ENCODE measurements at regions not wholly inside any gene's neighbourhood (a gene's known extent, or its start where the extent isn't known, plus 50 kb on each side); places are given as distances from the start of the nearest gene placed in this dataset.

DNA sequence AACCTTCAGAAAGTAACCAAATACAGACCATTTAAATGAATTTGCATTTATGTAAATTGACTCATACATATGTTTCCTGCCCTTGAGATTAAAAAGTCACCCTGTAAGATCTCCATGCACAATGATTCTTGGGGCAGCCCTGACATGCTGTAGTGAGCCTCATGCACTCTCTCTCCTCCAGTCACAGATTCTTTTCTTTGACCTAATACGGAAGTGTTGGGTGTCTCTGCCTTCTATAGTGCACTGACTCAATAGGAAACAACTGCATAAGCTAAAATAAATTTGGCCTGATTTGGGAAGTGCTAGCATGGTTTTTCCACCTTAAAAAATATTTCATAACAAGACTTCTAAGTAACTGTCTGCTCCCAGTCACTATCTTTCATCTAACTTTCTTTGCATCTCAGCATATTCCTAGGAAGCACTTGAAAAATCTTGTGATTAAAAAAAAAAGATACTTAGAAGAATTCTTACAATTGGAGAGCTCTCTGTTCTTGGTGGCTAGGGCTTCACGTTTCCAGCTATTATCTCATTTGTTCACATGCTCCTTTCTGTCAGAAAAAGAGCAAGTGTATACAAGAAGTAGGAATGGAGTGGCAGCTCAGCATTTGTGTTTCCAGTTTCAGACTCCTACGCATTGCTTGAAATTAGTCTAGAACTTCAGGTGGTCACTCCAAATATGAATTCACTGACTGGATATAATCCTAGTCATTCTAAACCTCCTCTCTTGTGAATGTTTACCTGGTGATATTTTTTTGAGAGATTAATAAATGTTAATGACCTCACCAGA, 207.9 kb upstream of the COL8A1 start:
- DNase-seq, result no peak

GRCh38 chr3:99429502-99429901, 208.9 kb upstream of the COL8A1 start:
- no peak for DNase-seq

GRCh38 chr3:99425930-99426329, 212.5 kb upstream of the COL8A1 start:
- DNase-seq, result no peak

DNA sequence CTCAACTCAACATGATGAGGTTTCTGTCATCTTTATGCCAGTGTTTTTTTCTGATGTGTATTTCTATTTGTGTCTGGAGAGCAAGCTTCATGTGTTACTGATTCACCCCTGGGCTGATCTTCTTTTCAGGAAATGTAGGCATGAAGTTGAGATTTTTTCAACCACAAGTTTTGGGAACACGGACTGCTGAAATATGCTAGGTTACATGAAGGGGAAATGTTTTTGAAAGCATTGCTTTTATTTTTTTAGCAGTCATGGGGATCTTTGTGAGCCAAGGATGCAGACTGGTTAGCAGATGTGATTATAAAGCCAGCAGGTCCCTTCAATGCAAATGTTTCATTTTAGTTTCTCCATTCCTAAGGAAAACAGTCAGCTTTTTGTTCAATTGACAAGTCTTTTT, 219.3 kb upstream of the COL8A1 start:
- DNase-seq, result no peak

DNA sequence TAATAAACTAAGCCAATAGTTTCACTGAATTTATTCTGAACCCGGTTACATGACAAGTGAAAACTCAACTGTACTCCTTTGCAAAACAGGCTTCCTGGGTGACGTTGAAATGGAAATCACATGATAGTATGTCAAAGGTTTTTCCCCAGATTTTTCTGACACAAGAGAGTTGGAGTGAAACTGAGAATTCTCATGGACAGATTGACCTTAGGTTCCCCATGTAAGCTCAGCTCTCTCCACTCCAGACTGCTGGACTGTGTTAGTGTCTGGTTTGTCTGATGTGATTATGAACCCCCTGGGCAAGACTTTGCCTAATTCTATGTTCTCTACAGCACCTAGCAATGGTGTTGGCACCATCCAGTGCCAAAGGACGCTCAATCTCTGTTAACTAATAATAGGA, 219.7 kb upstream of the COL8A1 start:
- no peak for DNase-seq

DNA sequence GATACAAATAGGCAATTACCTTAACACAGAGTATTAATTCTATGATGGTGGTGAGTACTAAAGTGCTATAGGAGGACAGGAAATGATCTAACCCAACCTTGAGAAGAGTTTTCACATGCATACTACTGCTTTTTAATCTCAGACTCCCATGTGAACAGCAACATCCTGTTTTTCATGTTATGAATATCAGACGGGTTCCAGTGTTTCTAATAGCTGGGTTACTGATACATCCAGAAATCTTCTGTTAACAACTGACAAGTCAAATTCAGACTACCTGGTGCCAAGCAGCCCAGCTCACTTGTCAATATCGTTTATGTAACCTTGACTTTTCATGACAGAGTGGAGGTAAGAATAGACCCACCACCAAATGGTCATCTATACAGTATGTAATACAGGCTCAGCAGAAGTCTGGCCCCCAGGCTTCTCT, 220.2 kb upstream of the COL8A1 start:
- no peak for DNase-seq

DNA sequence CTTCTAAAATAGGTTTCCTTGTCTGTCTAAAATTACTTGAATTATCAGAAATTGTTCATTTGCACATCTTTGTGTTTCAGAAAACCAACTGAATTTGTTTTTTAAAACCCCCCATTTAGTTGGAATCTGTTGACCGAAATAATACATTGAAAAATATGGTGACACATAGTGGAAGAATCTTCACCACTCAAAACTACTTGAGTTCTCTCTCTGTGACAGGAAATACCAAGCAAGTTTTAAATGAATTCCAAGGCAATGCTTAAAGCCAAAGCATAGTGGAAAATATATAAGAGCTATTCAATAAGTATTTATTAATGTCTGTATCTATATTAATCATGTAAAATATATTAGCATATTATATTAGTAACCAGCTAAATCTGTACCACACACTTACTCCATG, 224.9 kb upstream of the COL8A1 start:
- no peak for DNase-seq

GRCh38 chr3:99410789-99411311, 227.5 kb upstream of the COL8A1 start:
- DNase-seq, result no peak

DNA sequence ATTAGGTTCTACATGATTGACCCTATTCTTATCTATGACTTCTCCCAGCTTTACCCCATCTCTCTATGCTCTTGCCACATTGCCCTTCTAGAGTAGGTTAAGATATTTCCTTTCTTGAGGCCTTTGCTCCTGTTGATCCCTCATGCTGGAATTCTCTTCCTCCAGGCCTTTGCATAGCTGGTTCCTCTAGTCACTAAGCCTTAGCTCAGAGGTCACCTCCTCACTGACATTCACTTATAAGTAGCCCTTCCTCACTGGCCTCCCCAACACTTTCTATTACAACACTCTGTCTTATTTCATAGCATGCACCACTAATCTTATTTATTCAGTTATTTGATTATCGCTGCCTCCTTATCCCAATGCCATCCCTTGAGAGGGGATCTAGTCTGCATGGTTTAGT, 228.4 kb upstream of the COL8A1 start:
- no peak for DNase-seq

- no peak for DNase-seq
Measured at GRCh38 chr3:99407257-99407656, 231.1 kb upstream of the COL8A1 start.

DNA sequence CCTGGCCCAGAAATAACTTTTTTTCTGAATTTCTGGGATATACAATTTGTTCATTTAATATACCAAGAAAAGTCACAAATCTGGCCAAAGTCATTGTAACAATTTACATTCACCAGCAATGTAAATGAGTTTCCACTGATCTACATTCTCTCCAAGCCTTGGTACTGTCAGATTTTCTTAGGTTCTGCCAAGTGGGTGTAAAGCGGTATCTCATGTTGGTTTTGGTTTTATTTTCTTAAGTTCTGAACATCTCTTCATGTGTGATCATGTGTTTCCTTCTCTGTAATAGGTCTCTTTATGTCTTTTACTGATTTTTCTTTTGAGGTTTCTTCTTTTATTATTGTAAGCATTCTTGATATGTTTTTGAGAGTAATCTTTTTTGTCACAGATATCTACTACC, 235.6 kb upstream of the COL8A1 start:
- no peak for DNase-seq

DNA sequence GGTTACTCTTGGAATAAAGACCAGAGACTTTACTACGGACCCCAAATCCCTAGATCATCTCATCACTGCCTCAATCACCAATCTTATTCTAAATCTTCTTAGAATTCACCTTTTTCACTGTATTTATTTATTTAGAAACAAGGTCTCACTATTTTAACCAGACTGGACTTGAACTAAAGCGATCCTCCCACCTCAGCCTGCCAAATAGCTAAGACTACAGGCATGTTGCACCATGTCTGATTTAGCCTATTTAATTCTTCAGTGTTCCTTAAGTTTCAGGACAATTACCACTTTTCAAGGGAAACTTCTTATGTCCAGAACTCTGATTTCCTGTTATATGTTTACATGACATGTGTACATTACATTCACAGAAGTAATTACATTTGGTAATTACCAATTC, 238.0 kb upstream of the COL8A1 start:
- DNase-seq, result no peak

DNA sequence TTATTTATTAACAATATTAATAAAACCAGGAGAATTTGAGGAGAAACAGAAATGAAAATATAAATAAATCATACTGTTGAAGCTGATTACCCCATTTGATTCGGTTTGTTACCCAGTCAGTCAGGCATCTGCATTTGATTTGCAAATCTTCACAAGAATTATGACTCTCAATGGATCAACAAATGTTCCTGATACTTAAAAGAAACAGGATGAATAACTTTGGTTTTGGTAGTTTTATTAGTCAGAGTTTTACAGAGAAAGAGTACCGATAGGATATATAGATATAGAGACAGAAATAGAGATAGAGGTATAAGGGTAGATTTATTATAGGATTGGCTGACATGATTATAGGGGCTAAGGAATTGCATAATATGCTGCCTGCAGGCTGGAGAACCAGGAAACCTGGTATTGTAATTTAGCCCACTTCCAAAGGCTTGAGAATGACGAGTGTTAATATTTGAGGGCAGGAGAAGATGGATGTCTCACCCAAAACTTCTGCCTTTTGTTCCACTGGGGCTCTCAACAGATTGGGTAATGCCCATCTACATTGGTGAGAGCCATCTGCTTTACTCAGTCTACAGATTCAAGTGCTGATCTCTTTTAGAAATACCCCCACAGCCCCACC, 241.6 kb upstream of the COL8A1 start:
- no peak for DNase-seq

DNA sequence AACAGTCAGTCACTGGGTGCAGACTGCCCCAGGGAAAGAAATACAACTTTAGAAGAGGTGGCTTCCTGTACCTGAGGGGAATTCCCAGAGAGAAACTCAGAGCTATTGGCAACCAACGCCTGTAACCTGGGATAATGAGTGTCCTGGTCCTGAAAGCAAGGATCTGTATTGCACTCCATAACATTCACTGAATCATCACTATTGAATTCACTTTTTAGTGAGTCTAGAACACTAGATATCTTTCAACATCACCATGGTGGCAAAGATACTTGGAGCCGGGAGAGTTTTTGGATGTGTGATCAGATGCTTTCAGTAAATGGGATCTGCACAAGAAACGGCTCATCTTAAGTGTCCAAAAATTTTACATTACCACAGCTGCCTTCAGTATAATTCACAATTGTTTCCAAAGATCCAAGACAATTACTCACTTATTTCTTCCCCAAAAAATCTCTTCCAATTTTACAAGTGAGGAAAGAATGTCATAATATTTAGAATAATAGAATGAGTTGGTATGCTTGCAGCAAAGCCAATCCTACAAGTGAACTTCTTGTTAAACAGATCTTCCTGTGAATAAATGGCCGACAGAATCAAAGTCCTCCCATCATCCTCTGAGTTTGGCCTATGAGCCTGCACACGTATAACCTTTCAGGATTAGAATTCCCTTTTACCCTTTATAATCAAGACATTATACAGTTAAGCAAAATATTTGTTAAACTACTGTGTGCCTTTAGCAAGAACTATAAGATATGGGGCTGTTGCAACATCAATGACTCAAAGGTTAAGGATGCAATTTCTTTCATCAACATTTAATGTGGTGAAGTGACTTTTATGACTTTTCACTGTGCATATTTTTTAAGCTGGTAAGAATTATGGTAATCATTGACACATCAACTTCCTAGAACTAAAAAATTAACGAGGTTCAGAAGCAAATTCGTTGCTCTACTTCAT, 243.3 kb upstream of the COL8A1 start:
- no peak for DNase-seq

DNA sequence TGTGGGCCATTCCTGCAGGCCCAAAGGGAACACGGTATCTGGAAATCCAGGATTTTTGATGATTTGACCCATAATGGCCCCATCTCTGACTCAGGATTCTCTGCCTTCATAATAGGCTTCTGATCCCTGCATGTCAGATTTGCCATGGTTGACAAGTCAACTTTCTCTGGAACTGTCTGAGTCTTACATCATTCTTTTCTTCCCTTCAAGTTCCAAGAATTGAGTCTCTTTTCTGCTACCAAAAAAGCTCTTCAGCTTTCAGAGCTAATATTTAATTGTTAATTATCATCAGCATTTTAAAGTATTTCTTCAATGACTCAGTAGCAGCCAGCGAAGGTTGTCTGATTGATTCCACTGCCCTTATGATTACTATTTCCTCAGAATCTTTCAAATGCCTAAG, 244.4 kb upstream of the COL8A1 start:
- DNase-seq, result no peak

GRCh38 chr3:99388780-99389179, 249.6 kb upstream of the COL8A1 start:
- no peak for DNase-seq

- no peak for DNase-seq
Measured at GRCh38 chr3:99384596-99384995, 253.8 kb upstream of the COL8A1 start.

- DNase-seq, result no peak
Measured at GRCh38 chr3:99376926-99377325, 261.5 kb upstream of the COL8A1 start.

- DNase-seq, result no peak
Measured at GRCh38 chr3:99373846-99374210, 264.6 kb upstream of the COL8A1 start.

- no peak for DNase-seq
Measured at GRCh38 chr3:99373088-99373845, 265.1 kb upstream of the COL8A1 start.

- DNase-seq, result no peak
Measured at GRCh38 chr3:99366663-99367429, 271.5 kb upstream of the COL8A1 start.

- no peak for DNase-seq
Measured at GRCh38 chr3:99365979-99366378, 272.4 kb upstream of the COL8A1 start.
